Right forelimb (tissue), 1 donor: ENCODE measurements at regions not wholly inside any gene's neighbourhood (a gene's known extent, or its start where the extent isn't known, plus 50 kb on each side); places are given as distances from the start of the nearest gene placed in this dataset.
"Not testable (repeated sequence)": the region's sequence is repeated elsewhere in the genome, so short reads cannot be mapped to it uniquely, and the experiment has no call there.

Source experiments
- DNase-seq: peaks from one replicate; pipeline ENCODE4 v3.0.0-alpha.2; 2018

- DNase-seq, result no peak
These were observed 123.6 kb downstream of the LRATD1 start for GRCh38 chr2:14756122-14756541.

DNA sequence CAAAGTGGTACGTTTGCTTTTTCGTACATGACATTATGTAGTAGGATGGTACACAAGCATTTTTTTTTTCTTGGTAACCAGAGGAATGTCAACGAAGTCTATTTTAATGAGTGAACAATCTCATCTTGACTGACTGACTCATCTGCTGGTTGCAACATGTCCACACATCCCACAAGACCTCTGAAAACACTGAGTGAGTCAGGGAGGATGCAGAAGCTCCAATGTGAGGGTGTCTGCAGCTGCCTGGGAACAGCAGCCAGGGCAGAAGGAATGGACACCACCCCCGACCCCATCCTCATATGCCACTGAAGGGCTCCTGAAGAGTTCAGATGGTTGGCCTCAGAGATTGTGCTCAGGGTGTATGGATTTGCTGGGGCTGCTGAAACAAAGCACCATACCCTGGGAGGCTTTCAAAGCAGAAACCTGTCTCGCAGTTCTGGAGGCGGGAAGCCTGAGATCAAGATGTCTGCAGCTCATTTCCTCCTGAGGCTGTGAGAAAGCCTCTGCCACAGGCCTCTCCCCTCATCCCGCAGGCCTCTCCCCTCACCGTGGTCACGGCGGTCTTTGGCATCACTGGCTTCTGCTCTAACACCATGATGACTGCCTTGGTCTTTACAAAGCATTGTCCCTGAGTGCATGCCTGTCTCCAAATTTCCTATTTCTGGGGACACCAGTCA, 124.6 kb downstream of the LRATD1 start:
- no peak for DNase-seq

DNA sequence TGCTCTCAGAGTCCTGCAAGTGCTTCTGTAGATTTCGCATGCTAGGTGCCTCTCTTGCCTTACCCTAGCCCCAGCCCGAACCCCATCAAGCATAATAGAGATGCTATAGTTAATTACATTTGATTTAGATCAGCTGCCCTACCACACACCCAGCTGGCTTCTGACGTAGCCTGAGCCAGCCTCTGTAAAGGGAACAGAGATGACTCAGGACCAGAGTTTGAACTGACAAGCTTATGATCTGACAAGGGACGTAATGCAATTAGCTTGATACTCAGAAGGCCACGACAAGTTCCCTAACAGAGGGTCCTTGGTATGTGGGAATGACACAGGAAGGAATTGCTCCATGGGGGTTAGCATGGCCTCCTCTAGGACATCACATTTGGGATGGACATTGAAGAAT, 126.6 kb downstream of the LRATD1 start:
- no peak for DNase-seq

GRCh38 chr2:14760169-14760568, 127.7 kb downstream of the LRATD1 start:
- no peak for DNase-seq

DNA sequence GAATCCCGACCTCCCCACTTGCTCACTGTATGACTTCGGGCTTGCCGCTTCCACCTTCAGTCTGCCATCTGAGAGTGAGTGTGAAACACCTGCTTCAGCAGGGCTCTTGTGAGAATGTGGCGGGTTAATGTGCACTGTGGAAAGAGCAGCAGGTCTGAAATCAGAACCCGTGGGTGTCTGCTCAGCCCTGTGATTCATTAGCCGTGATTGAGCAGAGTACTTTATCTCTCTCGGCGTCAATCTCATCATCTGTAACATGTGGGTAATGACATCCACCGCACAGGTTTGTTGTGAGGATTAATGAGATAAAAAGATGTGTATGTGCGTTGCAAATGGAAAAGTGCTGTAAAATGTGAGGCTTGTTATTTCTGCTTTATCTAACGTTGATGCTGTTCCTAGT, 128.6 kb downstream of the LRATD1 start:
- DNase-seq, result no peak

DNA sequence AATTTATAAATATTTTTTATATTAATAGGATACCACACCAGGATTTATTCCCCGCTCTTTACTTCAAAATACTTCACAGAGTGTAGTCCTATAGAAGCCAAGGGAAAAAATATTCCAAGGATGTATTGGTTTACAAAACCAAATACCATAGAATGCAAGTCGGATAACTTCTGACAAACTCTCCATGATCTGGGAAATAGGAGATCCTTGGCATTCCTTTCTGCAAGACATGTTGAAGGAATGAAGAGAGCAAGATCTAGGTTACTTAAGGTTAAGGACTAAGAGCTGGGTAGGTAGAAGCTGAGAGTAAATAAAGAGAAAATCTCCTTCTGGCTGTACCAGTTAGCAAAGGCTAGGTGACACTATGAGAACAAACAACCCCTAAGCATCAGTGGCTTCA, 141.2 kb downstream of the LRATD1 start:
- DNase-seq, result no peak

- no peak for DNase-seq
These were observed 142.0 kb downstream of the LRATD1 start for GRCh38 chr2:14774436-14774968.

GRCh38 chr2:14776216-14776615, 143.7 kb downstream of the LRATD1 start:
- no peak for DNase-seq

DNA sequence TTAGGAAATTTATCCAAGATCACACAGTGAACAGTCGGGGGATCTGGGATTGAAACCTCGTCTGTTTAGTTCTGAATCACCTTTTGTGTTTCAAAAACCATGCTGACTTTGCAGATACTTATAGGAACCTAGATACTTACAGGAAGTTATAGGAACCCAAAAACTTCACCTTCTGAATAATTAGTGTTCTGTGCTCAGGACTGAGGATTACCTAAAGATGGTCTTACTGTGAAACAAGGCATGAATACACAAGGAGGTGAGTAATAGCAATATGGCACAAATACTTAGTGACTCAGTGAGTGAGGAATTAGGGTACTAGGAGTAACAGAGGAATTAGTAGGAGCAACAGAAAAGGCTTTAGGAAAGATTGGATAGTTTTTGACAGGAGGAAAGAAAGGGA, 145.5 kb downstream of the LRATD1 start:
- no peak for DNase-seq

DNA sequence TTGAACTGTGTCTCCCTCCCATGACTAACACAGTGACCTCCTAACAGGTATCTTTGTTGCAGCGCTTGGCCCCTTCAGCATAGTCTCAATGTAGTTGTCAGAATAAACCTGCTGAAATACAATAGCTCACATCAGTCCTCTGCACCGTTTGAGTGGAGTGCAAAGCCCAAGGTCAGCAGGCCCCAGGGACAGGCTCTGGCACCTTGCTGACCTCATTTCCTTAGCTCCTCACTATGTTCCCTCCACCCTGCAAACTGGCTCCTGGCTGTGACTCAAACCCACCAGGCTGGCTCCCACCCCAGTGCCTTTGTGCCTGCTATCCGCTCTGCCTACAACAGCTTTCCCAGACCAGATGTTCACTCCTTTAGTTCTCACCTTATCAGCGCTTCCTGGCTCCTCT, 146.7 kb downstream of the LRATD1 start:
- no peak for DNase-seq

GRCh38 chr2:14781142-14781541, 148.6 kb downstream of the LRATD1 start:
- DNase-seq, result no peak

GRCh38 chr2:14788814-14789213, 156.3 kb downstream of the LRATD1 start:
- not testable (repeated sequence) for DNase-seq

DNA sequence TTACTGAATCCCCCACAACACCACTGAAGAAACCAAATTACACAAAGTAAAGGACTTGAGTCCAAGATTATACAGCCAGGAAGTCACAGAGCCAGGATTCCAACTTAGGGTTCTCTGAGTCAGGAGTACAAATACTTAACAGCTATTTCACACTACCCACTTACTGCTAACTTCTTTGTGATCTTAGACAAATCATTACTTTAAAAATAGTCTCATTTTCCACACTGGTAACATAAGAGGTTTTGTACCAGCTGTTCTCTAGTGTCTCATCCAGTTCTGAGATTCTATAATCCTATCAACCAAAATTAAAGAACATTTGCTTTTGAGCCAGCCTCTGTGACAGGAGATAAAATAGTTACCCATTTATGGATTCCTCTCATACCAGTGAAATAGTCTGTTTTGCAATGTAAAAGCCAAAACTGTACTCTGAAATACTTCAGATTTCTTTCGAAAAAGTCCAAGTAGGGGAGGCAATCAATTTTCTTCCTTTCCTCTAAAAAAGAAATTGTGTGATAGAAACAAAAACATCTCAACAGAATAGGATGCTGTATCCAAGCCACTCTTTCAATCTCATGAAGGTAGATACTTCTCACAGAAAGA, 157.6 kb downstream of the LRATD1 start:
- no peak for DNase-seq

DNA sequence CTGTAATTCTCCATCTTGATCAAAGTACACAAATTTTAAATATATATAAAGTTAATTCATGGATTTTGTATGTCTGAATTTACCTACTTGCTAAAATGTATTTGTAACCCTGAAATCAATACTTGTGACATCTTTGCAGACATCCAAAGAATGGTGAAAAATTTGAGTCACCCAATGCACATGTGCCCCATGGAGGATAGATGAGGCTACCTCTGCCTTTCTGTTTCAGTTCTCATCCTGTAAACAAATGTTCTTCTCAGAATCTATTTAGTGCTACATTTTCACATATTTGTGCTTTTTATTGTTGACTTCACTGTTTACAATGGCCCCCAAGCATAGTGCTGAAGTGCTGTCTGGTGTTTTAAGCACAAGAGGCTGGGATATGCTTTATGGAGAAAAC, 171.5 kb downstream of the LRATD1 start:
- no peak for DNase-seq

- DNase-seq, result no peak
These were observed 172.4 kb downstream of the LRATD1 start for GRCh38 chr2:14804902-14805301.

- DNase-seq, result no peak
These were observed 174.1 kb downstream of the LRATD1 start for GRCh38 chr2:14806613-14807012.

- no peak for DNase-seq
These were observed 182.7 kb downstream of the LRATD1 start for GRCh38 chr2:14815201-14815600.

DNA sequence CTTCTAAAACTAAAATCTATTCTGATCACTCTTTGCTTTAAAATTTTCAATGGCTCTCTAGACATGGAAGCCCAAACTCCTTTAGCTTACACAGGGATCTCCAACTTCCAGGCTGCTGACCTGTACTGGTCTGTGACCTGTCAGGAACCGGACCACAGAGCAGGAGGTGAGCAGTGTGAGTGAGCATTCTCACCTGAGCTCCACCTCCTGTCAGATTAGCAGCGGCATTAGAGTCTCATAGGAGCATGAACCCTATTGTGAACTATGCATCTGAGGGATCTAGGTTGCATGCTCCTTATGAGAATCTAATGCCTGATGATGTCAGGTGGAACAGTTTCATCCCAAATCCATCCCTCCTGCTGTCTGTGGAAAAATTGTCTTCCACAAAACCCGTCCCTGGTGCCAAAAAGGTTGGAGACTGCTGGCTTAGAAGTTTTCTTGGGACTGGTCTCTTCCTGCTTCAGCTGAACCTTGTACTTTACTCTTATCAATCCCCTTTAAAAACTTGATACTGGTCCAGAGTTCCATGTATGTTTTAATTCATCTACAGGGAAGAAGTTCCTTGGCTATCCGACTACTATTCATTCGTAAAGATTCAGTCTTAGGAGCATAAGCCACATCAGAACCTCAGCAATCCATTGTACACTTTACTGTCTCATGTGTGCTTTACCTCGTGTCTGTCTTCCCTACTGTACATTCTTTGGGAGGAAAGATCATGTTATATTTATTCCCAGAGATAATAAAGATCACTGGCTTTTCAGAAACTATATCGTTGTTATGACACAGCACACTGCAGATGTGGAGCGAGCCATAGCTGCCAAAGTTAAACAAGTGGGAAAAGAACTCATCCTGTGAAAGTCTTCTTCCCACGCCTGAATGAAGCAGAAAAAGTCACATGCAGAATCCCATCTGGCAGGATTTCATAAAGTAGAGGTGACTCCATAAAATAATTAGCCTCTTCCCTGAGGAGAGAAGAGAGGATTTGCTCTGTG, 183.8 kb downstream of the LRATD1 start:
- DNase-seq, result no peak

- DNase-seq, result no peak
These were observed 185.3 kb downstream of the LRATD1 start for GRCh38 chr2:14817848-14818247.

DNA sequence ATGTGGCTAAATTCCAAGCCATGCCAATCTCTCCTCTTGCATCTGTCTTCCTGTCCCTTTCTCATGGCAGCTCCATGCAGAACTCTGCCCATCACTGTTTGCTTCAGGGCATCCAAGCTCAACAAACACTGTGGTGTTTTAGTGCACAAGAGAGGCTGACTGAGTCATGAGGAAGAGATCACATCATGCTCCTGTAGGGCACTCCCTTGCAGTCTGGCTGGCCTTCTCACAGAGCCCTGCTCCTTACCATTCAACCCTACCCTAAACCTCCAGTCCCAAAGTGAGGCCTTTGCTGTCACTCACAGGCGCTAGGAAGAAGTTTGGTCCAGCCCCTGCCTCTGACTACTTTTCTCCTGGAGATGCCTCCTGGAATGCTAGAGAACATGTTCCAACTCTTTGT, 194.0 kb downstream of the LRATD1 start:
- no peak for DNase-seq

DNA sequence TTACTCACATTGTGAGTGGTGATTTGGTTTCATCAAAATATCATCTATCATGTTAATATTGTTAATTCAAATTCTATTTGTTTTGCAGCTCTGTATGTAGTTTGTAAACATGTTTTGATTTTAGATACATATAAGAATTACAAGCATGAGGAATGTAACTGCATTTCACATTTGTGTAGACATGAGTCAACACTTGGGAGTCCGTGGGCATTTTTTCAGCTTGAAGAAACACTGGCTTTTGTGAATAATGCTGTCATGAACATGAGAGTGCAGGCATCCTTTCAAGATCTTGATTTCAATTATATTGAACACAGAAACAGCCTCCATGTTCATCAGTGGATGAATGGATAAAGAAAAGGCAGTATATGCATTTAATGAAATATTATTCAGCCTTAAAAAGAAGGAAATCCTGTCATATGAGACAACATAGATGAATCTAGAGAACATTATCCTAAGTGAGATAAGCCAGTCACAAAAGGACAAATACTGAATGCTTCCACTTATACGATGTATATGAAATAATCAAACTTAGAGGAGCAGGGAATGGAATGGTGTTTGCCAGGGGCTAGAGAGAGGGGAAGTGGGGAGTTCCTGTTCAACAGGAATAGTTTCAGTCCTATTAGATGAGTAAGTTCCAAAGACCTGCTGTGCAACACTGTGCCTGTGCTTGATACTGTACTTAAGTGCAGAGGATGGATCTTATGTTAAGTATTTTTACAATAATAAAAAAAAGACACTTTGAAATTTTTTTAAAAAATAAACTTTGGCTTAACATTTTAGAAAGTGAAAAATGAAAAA, 194.9 kb downstream of the LRATD1 start:
- DNase-seq, result no peak

DNA sequence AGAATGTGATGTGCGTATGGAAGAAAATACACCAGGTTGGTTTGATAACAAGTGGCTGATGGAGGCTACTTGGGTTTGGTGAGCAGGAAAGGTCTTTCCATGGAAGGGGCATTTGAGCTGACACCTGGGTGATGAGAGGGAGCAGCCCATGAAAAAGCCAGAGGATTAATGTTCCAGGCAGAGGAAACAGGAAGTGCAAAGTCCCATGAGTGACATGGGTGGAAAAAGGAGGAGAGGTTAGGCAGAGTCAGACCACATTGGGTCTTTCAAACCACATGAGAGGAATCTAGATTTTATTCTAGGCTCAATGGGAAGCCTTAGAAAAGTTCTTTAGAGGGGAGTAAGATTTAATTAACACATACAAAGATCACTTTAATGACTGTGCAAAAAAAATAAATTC, 195.7 kb downstream of the LRATD1 start:
- DNase-seq, result no peak

GRCh38 chr2:14828968-14829367, 196.5 kb downstream of the LRATD1 start:
- DNase-seq, result no peak
